B cell (primary cell): ENCODE measurements at regions not wholly inside any gene's neighbourhood (a gene's known extent, or its start where the extent isn't known, plus 50 kb on each side); places are given as distances from the start of the nearest gene placed in this dataset.

Experiments used
- CTCF ChIP-seq: fragments of 200-600 bp; IDR thresholded peaks from one replicate; pipeline ENCODE4 v1.8.0; 2022; ENCODE audit warnings: antibody characterized with exemption, mild to moderate bottlenecking
- EZH2 ChIP-seq: IDR thresholded peaks from 2 replicates; pipeline ENCODE4 v1.6.1; 2012; ENCODE audit warnings: borderline replicate concordance, low read depth, mild to moderate bottlenecking, moderate library complexity, low read length; ENCODE audit not compliant: insufficient read depth, poor library complexity, severe bottlenecking

GRCh38 chr12:9364224-9365176, 156.3 kb upstream of the PZP start:
- TF ChIP-seq CTCF (no peak), EZH2 (no peak)
